GM10266 (cell line): ENCODE measurements at regions not wholly inside any gene's neighbourhood (a gene's known extent, or its start where the extent isn't known, plus 50 kb on each side); places are given as distances from the start of the nearest gene placed in this dataset.

ENCODE experiments used
- DNase-seq: peaks from one replicate; pipeline ENCODE4 v3.0.0; 2012; ENCODE audit errors: extremely low spot score
- CTCF ChIP-seq: IDR thresholded peaks from 2 replicates; pipeline ENCODE4 v1.5.1; 2012; ENCODE audit warnings: mild to moderate bottlenecking, low read depth; ENCODE audit not compliant: control insufficient read depth, insufficient read depth; ENCODE audit errors: missing control alignments

- no peak for DNase-seq
- TF ChIP-seq CTCF = no peak
Measured at GRCh38 chr16:9371713-9372448, 280.4 kb downstream of the HAPSTR1 start.

- DNase-seq = no peak
- no peak for TF ChIP-seq CTCF
Measured at GRCh38 chr16:9372934-9373890, 281.8 kb downstream of the HAPSTR1 start.

GRCh38 chr16:9374061-9374460, 282.6 kb downstream of the HAPSTR1 start:
- DNase-seq = no peak
- TF ChIP-seq CTCF = no peak

- TF ChIP-seq CTCF = no peak
Measured at GRCh38 chr16:9378876-9379275, 287.4 kb downstream of the HAPSTR1 start.

GRCh38 chr16:9380221-9380620, 288.8 kb downstream of the HAPSTR1 start:
- no peak for DNase-seq
- no peak for TF ChIP-seq CTCF

More at GRCh38 chr16:9378876-9379275, 287.4 kb downstream of the HAPSTR1 start:
- DNase-seq = no peak

- no peak for TF ChIP-seq CTCF
- DNase-seq = no peak
Measured at GRCh38 chr16:9381399-9381798, 290.0 kb downstream of the HAPSTR1 start.
